HL-60 (cell line): ENCODE measurements at regions not wholly inside any gene's neighbourhood (a gene's known extent, or its start where the extent isn't known, plus 50 kb on each side); places are given as distances from the start of the nearest gene placed in this dataset.

Experiments used
- DNase-seq, 2 experiments: peaks; one replicate each; pipeline ENCODE4 v3.0.0-alpha.2; 2010 to 2020; ENCODE audit warnings: low read depth in 1 of 2, low spot score in 1 of 2
- H3K27ac ChIP-seq: fragments of 250-450 bp; sonication (Bioruptor Pico); replicated peaks from 2 replicates; pipeline ENCODE4 v1.5.1; 2020; ENCODE audit warnings: mild to moderate bottlenecking, moderate library complexity
- H3K27me3 ChIP-seq: fragments of 250-450 bp; sonication (Bioruptor Pico); 2 replicates; pipeline ENCODE4 v1.5.1; 2021; ENCODE audit warnings: mild to moderate bottlenecking, moderate library complexity; ENCODE audit not compliant: insufficient read depth, poor library complexity, severe bottlenecking
- H3K4me3 ChIP-seq: replicated peaks from 2 replicates; pipeline ENCODE4 v1.5.1; 2011; ENCODE audit warnings: mild to moderate bottlenecking, control low read depth, low read length; ENCODE audit not compliant: insufficient read depth
- GABPA ChIP-seq: IDR thresholded peaks from 2 replicates; pipeline ENCODE4 v1.6.1; 2012; ENCODE audit warnings: low read depth
- POLR2AphosphoS5 ChIP-seq: IDR thresholded peaks from 2 replicates; pipeline ENCODE4 v1.6.1; 2012; ENCODE audit warnings: low read depth
- SPI1 ChIP-seq: IDR thresholded peaks from 2 replicates; pipeline ENCODE4 v1.6.1; 2012; ENCODE audit warnings: low read depth, mild to moderate bottlenecking, borderline replicate concordance
- TF ChIP-seq, protein P1 (sequence below): IDR thresholded peaks from 2 replicates; pipeline ENCODE4 v1.6.1; 2012; ENCODE audit warnings: low read depth; ENCODE audit not compliant: insufficient replicate concordance
- TF ChIP-seq, protein P2 (sequence below): IDR thresholded peaks from one replicate; pipeline ENCODE4 v1.5.1; 2011; ENCODE audit warnings: low read length, control low read depth, inconsistent platforms; ENCODE audit not compliant: insufficient read depth

- TF ChIP-seq, protein P1, sequence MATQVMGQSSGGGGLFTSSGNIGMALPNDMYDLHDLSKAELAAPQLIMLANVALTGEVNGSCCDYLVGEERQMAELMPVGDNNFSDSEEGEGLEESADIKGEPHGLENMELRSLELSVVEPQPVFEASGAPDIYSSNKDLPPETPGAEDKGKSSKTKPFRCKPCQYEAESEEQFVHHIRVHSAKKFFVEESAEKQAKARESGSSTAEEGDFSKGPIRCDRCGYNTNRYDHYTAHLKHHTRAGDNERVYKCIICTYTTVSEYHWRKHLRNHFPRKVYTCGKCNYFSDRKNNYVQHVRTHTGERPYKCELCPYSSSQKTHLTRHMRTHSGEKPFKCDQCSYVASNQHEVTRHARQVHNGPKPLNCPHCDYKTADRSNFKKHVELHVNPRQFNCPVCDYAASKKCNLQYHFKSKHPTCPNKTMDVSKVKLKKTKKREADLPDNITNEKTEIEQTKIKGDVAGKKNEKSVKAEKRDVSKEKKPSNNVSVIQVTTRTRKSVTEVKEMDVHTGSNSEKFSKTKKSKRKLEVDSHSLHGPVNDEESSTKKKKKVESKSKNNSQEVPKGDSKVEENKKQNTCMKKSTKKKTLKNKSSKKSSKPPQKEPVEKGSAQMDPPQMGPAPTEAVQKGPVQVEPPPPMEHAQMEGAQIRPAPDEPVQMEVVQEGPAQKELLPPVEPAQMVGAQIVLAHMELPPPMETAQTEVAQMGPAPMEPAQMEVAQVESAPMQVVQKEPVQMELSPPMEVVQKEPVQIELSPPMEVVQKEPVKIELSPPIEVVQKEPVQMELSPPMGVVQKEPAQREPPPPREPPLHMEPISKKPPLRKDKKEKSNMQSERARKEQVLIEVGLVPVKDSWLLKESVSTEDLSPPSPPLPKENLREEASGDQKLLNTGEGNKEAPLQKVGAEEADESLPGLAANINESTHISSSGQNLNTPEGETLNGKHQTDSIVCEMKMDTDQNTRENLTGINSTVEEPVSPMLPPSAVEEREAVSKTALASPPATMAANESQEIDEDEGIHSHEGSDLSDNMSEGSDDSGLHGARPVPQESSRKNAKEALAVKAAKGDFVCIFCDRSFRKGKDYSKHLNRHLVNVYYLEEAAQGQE, result no peak
- TF ChIP-seq SPI1 (no peak), GABPA (no peak), POLR2AphosphoS5 (no peak)
- TF ChIP-seq, protein P2, sequence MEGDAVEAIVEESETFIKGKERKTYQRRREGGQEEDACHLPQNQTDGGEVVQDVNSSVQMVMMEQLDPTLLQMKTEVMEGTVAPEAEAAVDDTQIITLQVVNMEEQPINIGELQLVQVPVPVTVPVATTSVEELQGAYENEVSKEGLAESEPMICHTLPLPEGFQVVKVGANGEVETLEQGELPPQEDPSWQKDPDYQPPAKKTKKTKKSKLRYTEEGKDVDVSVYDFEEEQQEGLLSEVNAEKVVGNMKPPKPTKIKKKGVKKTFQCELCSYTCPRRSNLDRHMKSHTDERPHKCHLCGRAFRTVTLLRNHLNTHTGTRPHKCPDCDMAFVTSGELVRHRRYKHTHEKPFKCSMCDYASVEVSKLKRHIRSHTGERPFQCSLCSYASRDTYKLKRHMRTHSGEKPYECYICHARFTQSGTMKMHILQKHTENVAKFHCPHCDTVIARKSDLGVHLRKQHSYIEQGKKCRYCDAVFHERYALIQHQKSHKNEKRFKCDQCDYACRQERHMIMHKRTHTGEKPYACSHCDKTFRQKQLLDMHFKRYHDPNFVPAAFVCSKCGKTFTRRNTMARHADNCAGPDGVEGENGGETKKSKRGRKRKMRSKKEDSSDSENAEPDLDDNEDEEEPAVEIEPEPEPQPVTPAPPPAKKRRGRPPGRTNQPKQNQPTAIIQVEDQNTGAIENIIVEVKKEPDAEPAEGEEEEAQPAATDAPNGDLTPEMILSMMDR, result no peak
- H3K27me3 ChIP-seq, result no peaks in the 10 kb centered on the region
- no peak for DNase-seq
- H3K4me3 ChIP-seq, result no peak overlapping the region
- no peak overlapping the region for H3K27ac ChIP-seq
These were observed 202.3 kb downstream of the KIF21A start for GRCh38 chr12:39240587-39240986.

GRCh38 chr12:39239490-39240486 lies 203.1 kb downstream of the KIF21A start:
- Histone ChIP-seq H3K27ac (no peak overlapping the region), H3K4me3 (no peak overlapping the region), H3K27me3 (no peaks in the 10 kb centered on the region)
- TF ChIP-seq, protein P1, result no peak
- no peak for TF ChIP-seq GABPA
- TF ChIP-seq, protein P2, result no peak
- no peak for TF ChIP-seq POLR2AphosphoS5
- TF ChIP-seq SPI1, result no peak
- no peak for DNase-seq

DNA sequence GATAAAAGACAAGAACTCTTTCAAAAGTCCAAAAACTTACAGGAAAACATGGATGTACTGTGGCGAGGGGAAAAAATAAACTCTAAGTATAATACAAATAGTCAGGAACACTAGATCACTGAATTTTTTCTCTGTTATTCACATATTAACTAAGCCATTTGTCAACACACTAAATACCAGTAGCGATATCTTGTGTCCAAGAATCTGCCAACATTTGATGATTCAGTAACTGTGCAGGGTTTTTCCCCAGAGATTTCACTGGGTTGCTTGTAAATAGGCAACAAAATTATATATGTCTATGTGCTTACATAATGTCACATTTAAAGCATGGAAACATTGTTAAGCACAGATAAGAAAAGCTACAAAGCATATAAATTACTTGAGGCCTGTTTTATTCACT lies 205.9 kb downstream of the KIF21A start:
- H3K27me3 ChIP-seq, result no peaks in the 10 kb centered on the region
- no peak overlapping the region for H3K4me3 ChIP-seq
- H3K27ac ChIP-seq, result no peak overlapping the region
- no peak for DNase-seq
- TF ChIP-seq, protein P1, result no peak
- no peak for TF ChIP-seq SPI1
- TF ChIP-seq, protein P2, result no peak
- TF ChIP-seq POLR2AphosphoS5, result no peak
- no peak for TF ChIP-seq GABPA
